HCT116 (cell line): ENCODE measurements at regions not wholly inside any gene's neighbourhood (a gene's known extent, or its start where the extent isn't known, plus 50 kb on each side); places are given as distances from the start of the nearest gene placed in this dataset.

Experiments used
- ATAC-seq: fragments of 200-7000 bp; cut with Tn5 transposase; 2 replicates; pipeline ENCODE4 v1.9.1; 2020; ENCODE audit warnings: mild to moderate bottlenecking, moderate library complexity
- BruUV-seq: library from RNA; stranded (reverse); fragments of 400-500 nt; replicated peaks from 2 replicates; lab custom pipeline; 2021; lab: Mats Ljungman, UMichigan
- CTCF ChIA-PET: fragments of 300-600 bp; sonication (Branson Sonifier 250); formaldehyde crosslinking; loops from one replicate; lab custom pipeline; 2021; ENCODE audit warnings: antibody characterized with exemption; lab: Charles Lee
- POLR2A ChIA-PET: fragments of 300-600, 350-600 bp; sonication (Branson Sonifier 250); formaldehyde crosslinking; loops from one replicate; lab custom pipeline; 2021; ENCODE audit warnings: antibody characterized with exemption; lab: Charles Lee
- RAD21 ChIA-PET, 2 experiments: fragments of 300-600 bp; sonication (Branson Sonifier 250); formaldehyde crosslinking; loops; one replicate each; lab custom pipeline; 2023; ENCODE audit warnings: low total read pairs in 2 of 2; ENCODE audit not compliant: uncharacterized antibody in 2 of 2, unreplicated experiment in 2 of 2, low non-redundant PET in 1 of 2; lab: Charles Lee
- DNase-seq: peaks from one replicate; pipeline ENCODE4 v3.0.0-alpha.2; 2010; ENCODE audit warnings: low read depth, low spot score
- H2AFZ ChIP-seq: fragments of 200-600 bp; shearing (Covaris generic), sonication (generic); 2 replicates; pipeline ENCODE4 v1.6.1; 2017; ENCODE audit warnings: low read depth, mixed run types, mixed read lengths, antibody characterized with exemption, low read length; ENCODE audit not compliant: poor library complexity, severe bottlenecking
- H3K27ac ChIP-seq: 2 replicates; pipeline ENCODE4 v1.5.1; 2012; ENCODE audit warnings: low read depth, low read length
- H3K27me3 ChIP-seq: fragments of 200-600 bp; sonication (generic); 2 replicates; pipeline ENCODE4 v1.6.1; 2016; ENCODE audit warnings: mixed run types, low read length, mixed read lengths; ENCODE audit not compliant: insufficient read depth
- H3K36me3 ChIP-seq, 2 experiments: fragments of 200-500 bp in 1 of 2; fragments of 200-600 bp in 1 of 2; sonication (Bioruptor generic) in 1 of 2; sonication (generic) in 1 of 2; 2 replicates each; pipeline versions ENCODE4 v1.5.1 to v1.6.1; 2014 to 2016; ENCODE audit warnings: low read length in 2 of 2, inconsistent platforms in 1 of 2, mixed read lengths in 1 of 2, mixed run types in 1 of 2; ENCODE audit not compliant: insufficient read depth in 2 of 2, control insufficient read depth in 1 of 2
- H3K4me1 ChIP-seq, 2 experiments: fragments of 200-600 bp in 1 of 2; sonication (generic) in 1 of 2; 2 replicates each; pipeline versions ENCODE4 v1.5.1 to v1.6.1; 2012 to 2017; ENCODE audit warnings: low read length in 2 of 2, inconsistent platforms in 1 of 2, mild to moderate bottlenecking in 1 of 2, mixed read lengths in 1 of 2, mixed run types in 1 of 2, moderate library complexity in 1 of 2; ENCODE audit not compliant: insufficient read depth in 2 of 2, control insufficient read depth in 1 of 2
- H3K4me2 ChIP-seq: fragments of 200-600 bp; sonication (generic); 2 replicates; pipeline ENCODE4 v1.6.1; 2017; ENCODE audit warnings: mixed run types, low read length, mixed read lengths
- H3K4me3 ChIP-seq, 2 experiments: fragments of 200-600 bp in 1 of 2; sonication (generic) in 1 of 2; replicated peaks in 1 of 2; 2 replicates each; pipeline ENCODE4 v1.5.1; 2011 to 2016; ENCODE audit warnings: low read length in 2 of 2, control low read depth in 1 of 2, low read depth in 1 of 2, mild to moderate bottlenecking in 1 of 2, mixed read lengths in 1 of 2, mixed run types in 1 of 2
- H3K79me2 ChIP-seq: fragments of 200-600 bp; sonication (generic); 2 replicates; pipeline ENCODE4 v1.6.1; 2017; ENCODE audit warnings: mild to moderate bottlenecking, mixed run types, low read length, moderate library complexity, mixed read lengths; ENCODE audit not compliant: insufficient read depth
- H3K9ac ChIP-seq: fragments of 200-600 bp; sonication (generic); 2 replicates; pipeline ENCODE4 v1.6.1; 2016; ENCODE audit warnings: low read length, mixed read lengths
- H3K9me2 ChIP-seq: fragments of 200-600 bp; sonication (generic), shearing (Covaris generic); 2 replicates; pipeline ENCODE4 v1.6.1; 2017; ENCODE audit warnings: mixed run types, mild to moderate bottlenecking, moderate library complexity; ENCODE audit not compliant: insufficient read depth
- H3K9me3 ChIP-seq, 2 experiments: fragments of 200-500 bp in 1 of 2; fragments of 200-600 bp in 1 of 2; sonication (Bioruptor generic) in 1 of 2; sonication (generic) in 1 of 2; 2 replicates each; pipeline ENCODE4 v1.6.1; 2014 to 2017; ENCODE audit warnings: low read length in 2 of 2, mixed read lengths in 2 of 2, inconsistent platforms in 1 of 2, low read depth in 1 of 2, mild to moderate bottlenecking in 1 of 2, mixed run types in 1 of 2, moderate library complexity in 1 of 2; ENCODE audit not compliant: control insufficient read depth in 1 of 2, insufficient read depth in 1 of 2
- H4K20me1 ChIP-seq: fragments of 200-600 bp; sonication (generic), shearing (Covaris generic); 2 replicates; pipeline ENCODE4 v1.6.1; 2017; ENCODE audit warnings: mixed run types, mild to moderate bottlenecking, moderate library complexity; ENCODE audit not compliant: insufficient read depth
- EGR1 ChIP-seq: IDR thresholded peaks from 2 replicates; pipeline ENCODE4 v1.6.1; 2012; ENCODE audit warnings: low read depth
- EZH2 ChIP-seq: fragments of 200-600 bp; sonication (generic); IDR thresholded peaks from 2 replicates; pipeline ENCODE4 v1.6.1; 2017; ENCODE audit warnings: antibody characterized with exemption, mixed run types
- FOSL1 ChIP-seq: IDR thresholded peaks from 2 replicates; pipeline ENCODE4 v1.6.1; 2012; ENCODE audit warnings: low read depth
- POLR2A ChIP-seq: IDR thresholded peaks from 2 replicates; pipeline ENCODE4 v1.7.0; 2011; ENCODE audit warnings: borderline replicate concordance; ENCODE audit not compliant: insufficient read depth, insufficient read length; ENCODE audit errors: extremely low read depth
- POLR2AphosphoS5 ChIP-seq: IDR thresholded peaks from 2 replicates; pipeline ENCODE4 v1.6.1; 2011; ENCODE audit warnings: mild to moderate bottlenecking, low read depth, low read length, moderate library complexity
- TCF7L2 ChIP-seq: IDR thresholded peaks from 2 replicates; pipeline ENCODE4 v1.7.0; 2011; ENCODE audit warnings: borderline replicate concordance, inconsistent platforms; ENCODE audit not compliant: insufficient read depth, insufficient read length; ENCODE audit errors: extremely low read depth
- YY1 ChIP-seq: IDR thresholded peaks from 2 replicates; pipeline ENCODE4 v1.6.1; 2011; ENCODE audit warnings: low read length, low read depth, moderate library complexity, mild to moderate bottlenecking; ENCODE audit not compliant: insufficient replicate concordance; ENCODE audit errors: extremely low read depth
- ZNF274 ChIP-seq: fragments of 200-500 bp; sonication (Bioruptor generic); IDR thresholded peaks from 2 replicates; pipeline ENCODE4 v1.6.1; 2014; ENCODE audit warnings: mild to moderate bottlenecking, low read depth, low read length, inconsistent platforms
- intact Hi-C: fragments of 100-400 bp; cut with micrococcal nuclease; formaldehyde crosslinking; loops from 2 replicates; pipeline ENCODE4 v1.10.0; 2022
- TF ChIP-seq, protein P1 (sequence below), 3 experiments: fragments of 200-600 bp in 1 of 3; sonication (generic) in 1 of 3; IDR thresholded peaks in 2 of 3; conservative IDR thresholded peaks in 1 of 3; 2 replicates each; pipeline ENCODE4 v1.5.1; 2012 to 2017; ENCODE audit warnings: low read depth in 2 of 3, low read length in 2 of 3, antibody characterized with exemption in 1 of 3, borderline replicate concordance in 1 of 3, control low read depth in 1 of 3, mild to moderate bottlenecking in 1 of 3, mixed read lengths in 1 of 3, mixed run types in 1 of 3, moderate library complexity in 1 of 3; ENCODE audit not compliant: insufficient read depth in 1 of 3
- TF ChIP-seq, protein P2 (sequence below): IDR thresholded peaks from 2 replicates; pipeline ENCODE4 v1.6.1; 2011; ENCODE audit warnings: mild to moderate bottlenecking, low read length, moderate library complexity; ENCODE audit not compliant: insufficient replicate concordance; ENCODE audit errors: extremely low read depth
- TF ChIP-seq, protein P3 (sequence below): IDR thresholded peaks from 2 replicates; pipeline ENCODE4 v1.6.1; 2012

DNA sequence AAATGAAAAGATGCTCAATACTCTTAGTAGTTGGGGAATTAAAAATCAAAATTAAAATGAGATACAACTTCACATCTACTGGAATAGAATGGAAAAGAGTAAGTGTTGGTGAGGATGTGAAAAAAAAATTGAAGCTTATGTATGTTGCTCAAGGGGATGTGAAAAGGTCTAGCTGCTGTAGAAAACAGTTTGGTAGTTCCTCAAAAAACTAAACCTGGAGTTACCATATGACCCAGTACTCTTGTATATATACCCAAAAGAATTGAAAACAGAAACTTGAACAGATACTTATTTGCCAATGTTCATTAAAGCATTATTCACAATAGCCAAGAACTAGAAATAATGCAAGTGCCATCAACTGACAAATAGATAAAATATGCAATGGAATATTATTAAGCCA, 208.4 kb downstream of the FIGN start:
- H3K9ac ChIP-seq: no peak overlapping the region
- RAD21 ChIA-PET: no interaction called here
- H3K27me3 ChIP-seq: peaks cover 7% of the 10 kb centered on the region; the same call in 1 of the 2 replicates
- DNase-seq (no peak), ATAC-seq (no peak)
- H4K20me1 ChIP-seq: no peaks in the 10 kb centered on the region
- no peak overlapping the region for H3K4me2 ChIP-seq
- no peaks in the 10 kb centered on the region for H3K4me1 ChIP-seq
- H2AFZ ChIP-seq: no peak overlapping the region
- CTCF ChIA-PET: no interaction called here
- H3K27ac ChIP-seq: no peak overlapping the region
- TF ChIP-seq POLR2A (no peak), POLR2AphosphoS5 (no peak), TCF7L2 (no peak), FOSL1 (no peak), YY1 (no peak), EZH2 (no peak), ZNF274 (no peak), EGR1 (no peak)
- TF ChIP-seq, protein P1, sequence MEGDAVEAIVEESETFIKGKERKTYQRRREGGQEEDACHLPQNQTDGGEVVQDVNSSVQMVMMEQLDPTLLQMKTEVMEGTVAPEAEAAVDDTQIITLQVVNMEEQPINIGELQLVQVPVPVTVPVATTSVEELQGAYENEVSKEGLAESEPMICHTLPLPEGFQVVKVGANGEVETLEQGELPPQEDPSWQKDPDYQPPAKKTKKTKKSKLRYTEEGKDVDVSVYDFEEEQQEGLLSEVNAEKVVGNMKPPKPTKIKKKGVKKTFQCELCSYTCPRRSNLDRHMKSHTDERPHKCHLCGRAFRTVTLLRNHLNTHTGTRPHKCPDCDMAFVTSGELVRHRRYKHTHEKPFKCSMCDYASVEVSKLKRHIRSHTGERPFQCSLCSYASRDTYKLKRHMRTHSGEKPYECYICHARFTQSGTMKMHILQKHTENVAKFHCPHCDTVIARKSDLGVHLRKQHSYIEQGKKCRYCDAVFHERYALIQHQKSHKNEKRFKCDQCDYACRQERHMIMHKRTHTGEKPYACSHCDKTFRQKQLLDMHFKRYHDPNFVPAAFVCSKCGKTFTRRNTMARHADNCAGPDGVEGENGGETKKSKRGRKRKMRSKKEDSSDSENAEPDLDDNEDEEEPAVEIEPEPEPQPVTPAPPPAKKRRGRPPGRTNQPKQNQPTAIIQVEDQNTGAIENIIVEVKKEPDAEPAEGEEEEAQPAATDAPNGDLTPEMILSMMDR (IDR thresholded peaks at IDR 0.05 in 2 of 3, conservative IDR thresholded peaks at IDR 0.05 in 1 of 3; ENCODE audit: borderline replicate concordance in 1 of 3, insufficient read depth in 1 of 3, low read depth in 2 of 3, low read length in 2 of 3): no peak
- TF ChIP-seq, protein P2, sequence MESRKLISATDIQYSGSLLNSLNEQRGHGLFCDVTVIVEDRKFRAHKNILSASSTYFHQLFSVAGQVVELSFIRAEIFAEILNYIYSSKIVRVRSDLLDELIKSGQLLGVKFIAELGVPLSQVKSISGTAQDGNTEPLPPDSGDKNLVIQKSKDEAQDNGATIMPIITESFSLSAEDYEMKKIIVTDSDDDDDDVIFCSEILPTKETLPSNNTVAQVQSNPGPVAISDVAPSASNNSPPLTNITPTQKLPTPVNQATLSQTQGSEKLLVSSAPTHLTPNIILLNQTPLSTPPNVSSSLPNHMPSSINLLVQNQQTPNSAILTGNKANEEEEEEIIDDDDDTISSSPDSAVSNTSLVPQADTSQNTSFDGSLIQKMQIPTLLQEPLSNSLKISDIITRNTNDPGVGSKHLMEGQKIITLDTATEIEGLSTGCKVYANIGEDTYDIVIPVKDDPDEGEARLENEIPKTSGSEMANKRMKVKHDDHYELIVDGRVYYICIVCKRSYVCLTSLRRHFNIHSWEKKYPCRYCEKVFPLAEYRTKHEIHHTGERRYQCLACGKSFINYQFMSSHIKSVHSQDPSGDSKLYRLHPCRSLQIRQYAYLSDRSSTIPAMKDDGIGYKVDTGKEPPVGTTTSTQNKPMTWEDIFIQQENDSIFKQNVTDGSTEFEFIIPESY: no peak
- TF ChIP-seq, protein P3, sequence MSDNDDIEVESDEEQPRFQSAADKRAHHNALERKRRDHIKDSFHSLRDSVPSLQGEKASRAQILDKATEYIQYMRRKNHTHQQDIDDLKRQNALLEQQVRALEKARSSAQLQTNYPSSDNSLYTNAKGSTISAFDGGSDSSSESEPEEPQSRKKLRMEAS: no peak
- no peaks in the 10 kb centered on the region for H3K79me2 ChIP-seq
- intact Hi-C loops: no loop called here
- BruUV-seq: no TSS peak
- H3K36me3 ChIP-seq: no peaks in the 10 kb centered on the region
- POLR2A ChIA-PET: no interaction called here
- no peak overlapping the region for H3K4me3 ChIP-seq
- H3K9me3 ChIP-seq: no peaks in the 10 kb centered on the region
- H3K9me2 ChIP-seq: no peaks in the 10 kb centered on the region
